ENCODE measurements at regions not wholly inside any gene's neighbourhood (a gene's known extent, or its start where the extent isn't known, plus 50 kb on each side); places are given as distances from the start of the nearest gene placed in this dataset.
A peak's percentile ranks its signal among the peaks of the same experiment; 100 is the strongest.
"Not testable (repeated sequence)": the region's sequence is repeated elsewhere in the genome, so short reads cannot be mapped to it uniquely, and the experiment has no call there.

- no peak for DNase-seq
Observed at GRCh38 chr7:55261386-55261770, 103.8 kb upstream of the LANCL2 start.

GRCh38 chr7:55265328-55265727 lies 99.8 kb upstream of the LANCL2 start:
- DNase-seq: not testable (repeated sequence)

- no peak for DNase-seq
Observed at GRCh38 chr7:55265836-55266642, 99.1 kb upstream of the LANCL2 start.

- no peak for DNase-seq
Observed at GRCh38 chr7:55271069-55271626, 94.0 kb upstream of the LANCL2 start.

GRCh38 chr7:55271661-55272060 lies 93.5 kb upstream of the LANCL2 start:
- no peak for DNase-seq

- no peak for DNase-seq
Observed at GRCh38 chr7:55272328-55272727, 92.8 kb upstream of the LANCL2 start.

GRCh38 chr7:55273186-55273980 lies 91.8 kb upstream of the LANCL2 start:
- no peak for DNase-seq

GRCh38 chr7:55274156-55274555 lies 91.0 kb upstream of the LANCL2 start:
- DNase-seq: no peak

GRCh38 chr7:55275291-55276200 lies 89.6 kb upstream of the LANCL2 start:
- DNase-seq: no peak

- DNase-seq: no peak
Observed at GRCh38 chr7:55276572-55277295, 88.4 kb upstream of the LANCL2 start.

- DNase-seq: no peak
Observed at GRCh38 chr7:55277916-55278315, 87.2 kb upstream of the LANCL2 start.

GRCh38 chr7:55278321-55278720 lies 86.8 kb upstream of the LANCL2 start:
- DNase-seq: no peak

GRCh38 chr7:55279080-55279845 lies 85.9 kb upstream of the LANCL2 start:
- DNase-seq: no peak

- peak; percentile 42 for DNase-seq
Observed at GRCh38 chr7:55280031-55280454, 85.1 kb upstream of the LANCL2 start.

GRCh38 chr7:55285665-55286064 lies 79.5 kb upstream of the LANCL2 start:
- no peak for DNase-seq

GRCh38 chr7:55286666-55287065 lies 78.5 kb upstream of the LANCL2 start:
- DNase-seq: no peak

- no peak for DNase-seq
Observed at GRCh38 chr7:55288070-55288824, 76.9 kb upstream of the LANCL2 start.

GRCh38 chr7:55296070-55296469 lies 69.1 kb upstream of the LANCL2 start:
- no peak for DNase-seq

- DNase-seq: no peak
Observed at GRCh38 chr7:55299273-55299967, 65.7 kb upstream of the LANCL2 start.

GRCh38 chr7:55303220-55303619 lies 61.9 kb upstream of the LANCL2 start:
- DNase-seq: no peak

All from stimulated activated CD4-positive, alpha-beta T cell treated with anti-CD3 and anti-CD28 coated beads, Interleukin-12 subunit alpha, Interleukin-12 subunit beta, amount 100 ng/mL, for 4 hours (primary cell).